IMR-90 (cell line): ENCODE measurements at regions not wholly inside any gene's neighbourhood (a gene's known extent, or its start where the extent isn't known, plus 50 kb on each side); places are given as distances from the start of the nearest gene placed in this dataset.
A peak's percentile ranks its signal among the peaks of the same experiment; 100 is the strongest.

Experiments
- ATAC-seq: fragments of 200-7000 bp; cut with Tn5 transposase; 2 replicates; pipeline ENCODE4 v1.9.1; 2020; ENCODE audit warnings: low read depth, mild to moderate bottlenecking, moderate library complexity
- BruUV-seq: library from RNA; stranded (reverse); fragments of 400-500 nt; replicated peaks from 2 replicates; lab custom pipeline; 2021; lab: Mats Ljungman, UMichigan
- CTCF ChIA-PET: fragments of 300-600 bp; formaldehyde crosslinking; extraction: SDS; loops from one replicate; lab custom pipeline; 2021; ENCODE audit warnings: antibody characterized with exemption; lab: Yijun Ruan, JAX
- POLR2A ChIA-PET: fragments of 300-600 bp; sonication (Branson Sonifier 250); formaldehyde crosslinking; loops from one replicate; lab custom pipeline; 2022; ENCODE audit warnings: antibody characterized with exemption; ENCODE audit not compliant: unreplicated experiment; lab: Charles Lee
- DNase-seq: peaks from one replicate; pipeline ENCODE4 v3.0.0; 2013
- H2AFZ ChIP-seq: replicated peaks from 2 replicates; pipeline ENCODE3; 2013; ENCODE audit warnings: low read length, mild to moderate bottlenecking; ENCODE audit not compliant: poor library complexity
- H2AK5ac ChIP-seq: 2 replicates; pipeline ENCODE4 v1.6.1; 2013; ENCODE audit warnings: low read depth, low read length, inconsistent platforms
- H2AK9ac ChIP-seq: replicated peaks from 2 replicates; pipeline ENCODE3; 2013; ENCODE audit warnings: mild to moderate bottlenecking, low read depth, low read length, moderate library complexity; ENCODE audit not compliant: poor library complexity
- H2BK120ac ChIP-seq: 2 replicates; pipeline ENCODE4 v1.6.1; 2013; ENCODE audit warnings: low read depth, low read length, inconsistent platforms
- H2BK15ac ChIP-seq: 3 replicates; pipeline ENCODE4 v1.6.1; 2013; ENCODE audit warnings: low read depth, low read length, inconsistent platforms
- H2BK20ac ChIP-seq: 2 replicates; pipeline ENCODE4 v1.6.1; 2013; ENCODE audit warnings: low read depth, mild to moderate bottlenecking, inconsistent platforms, low read length, moderate library complexity
- H2BK5ac ChIP-seq: 2 replicates; pipeline ENCODE4 v1.6.1; 2013; ENCODE audit warnings: mild to moderate bottlenecking, low read depth, low read length, inconsistent platforms; ENCODE audit not compliant: poor library complexity, severe bottlenecking
- H3K14ac ChIP-seq: replicated peaks from 2 replicates; pipeline ENCODE4 v1.6.1; 2013; ENCODE audit warnings: low read depth, low read length, inconsistent platforms
- H3K18ac ChIP-seq: 2 replicates; pipeline ENCODE4 v1.6.1; 2013; ENCODE audit warnings: low read depth, low read length, control low read depth
- H3K23ac ChIP-seq: 2 replicates; pipeline ENCODE4 v1.6.1; 2013; ENCODE audit warnings: low read depth, low read length, inconsistent platforms
- H3K27ac ChIP-seq: 2 replicates; pipeline ENCODE4 v1.5.1; 2013; ENCODE audit warnings: mild to moderate bottlenecking, control low read depth, low read length; ENCODE audit not compliant: insufficient read depth
- H3K27me3 ChIP-seq: 2 replicates; pipeline ENCODE4 v1.6.1; 2013; ENCODE audit warnings: low read length; ENCODE audit not compliant: control insufficient read depth, insufficient read depth
- H3K36me3 ChIP-seq: 2 replicates; pipeline ENCODE4 v1.6.1; 2013; ENCODE audit warnings: low read length, mixed read lengths; ENCODE audit not compliant: control insufficient read depth, insufficient read depth
- H3K4ac ChIP-seq: 2 replicates; pipeline ENCODE4 v1.6.1; 2013; ENCODE audit warnings: low read depth, low read length, inconsistent platforms
- H3K4me1 ChIP-seq: 2 replicates; pipeline ENCODE4 v1.6.1; 2013; ENCODE audit warnings: low read length, mixed read lengths; ENCODE audit not compliant: control insufficient read depth, insufficient read depth
- H3K4me2 ChIP-seq: 2 replicates; pipeline ENCODE4 v1.6.1; 2013; ENCODE audit warnings: low read depth, mild to moderate bottlenecking, control low read depth, low read length, moderate library complexity
- H3K4me3 ChIP-seq: 2 replicates; pipeline ENCODE4 v1.5.1; 2013; ENCODE audit warnings: low read depth, mild to moderate bottlenecking, control low read depth, low read length, moderate library complexity; ENCODE audit not compliant: insufficient read depth
- H3K56ac ChIP-seq: 2 replicates; pipeline ENCODE4 v1.6.1; 2013; ENCODE audit warnings: low read length, inconsistent platforms; ENCODE audit not compliant: insufficient read depth; ENCODE audit errors: extremely low read depth
- H3K79me1 ChIP-seq, 2 experiments: 2 replicates each; pipeline ENCODE4 v1.6.1; 2013; ENCODE audit warnings: low read length in 2 of 2, inconsistent platforms in 1 of 2, low read depth in 1 of 2
- H3K9ac ChIP-seq: 2 replicates; pipeline ENCODE4 v1.6.1; 2013; ENCODE audit warnings: low read depth, low read length, control low read depth
- H3K9me1 ChIP-seq: 2 replicates; pipeline ENCODE4 v1.6.1; 2013; ENCODE audit warnings: low read length, inconsistent platforms; ENCODE audit not compliant: insufficient read depth
- H3K9me3 ChIP-seq: 2 replicates; pipeline ENCODE4 v1.6.1; 2013; ENCODE audit warnings: low read length; ENCODE audit not compliant: control insufficient read depth, insufficient read depth
- H4K20me1 ChIP-seq: 2 replicates; pipeline ENCODE4 v1.6.1; 2013; ENCODE audit warnings: low read length, inconsistent platforms; ENCODE audit not compliant: insufficient read depth
- H4K5ac ChIP-seq: 2 replicates; pipeline ENCODE4 v1.6.1; 2013; ENCODE audit warnings: mild to moderate bottlenecking, low read depth, low read length, control low read depth
- H4K8ac ChIP-seq, 2 experiments: 2 replicates each; pipeline ENCODE4 v1.6.1; 2013; ENCODE audit warnings: low read depth in 2 of 2, low read length in 2 of 2, control low read depth in 1 of 2, inconsistent platforms in 1 of 2
- H4K91ac ChIP-seq: 2 replicates; pipeline ENCODE4 v1.6.1; 2013; ENCODE audit warnings: low read depth, low read length, inconsistent platforms; ENCODE audit not compliant: insufficient read depth
- CEBPB ChIP-seq: IDR thresholded peaks from 2 replicates; pipeline ENCODE4 v1.6.1; 2012; ENCODE audit warnings: low read depth, low read length, improper control_type of control experiment
- CTCF ChIP-seq: conservative IDR thresholded peaks from 2 replicates; pipeline ENCODE4 v1.5.1; 2012; ENCODE audit warnings: mild to moderate bottlenecking, low read depth, low read length, improper control_type of control experiment
- ELK1 ChIP-seq: fragments of 150-350 bp; IDR thresholded peaks from 2 replicates; pipeline ENCODE4 v1.6.1; 2016; ENCODE audit warnings: low read depth, mild to moderate bottlenecking, low read length, moderate library complexity, borderline replicate concordance
- FOS ChIP-seq: fragments of 150-350 bp; IDR thresholded peaks from 2 replicates; pipeline ENCODE4 v1.6.1; 2016; ENCODE audit warnings: low read depth, low read length
- RAD21 ChIP-seq: IDR thresholded peaks from 2 replicates; pipeline ENCODE4 v1.6.1; 2012; ENCODE audit warnings: low read length, improper control_type of control experiment
- RFX5 ChIP-seq: IDR thresholded peaks from 2 replicates; pipeline ENCODE4 v1.8.0; 2012; ENCODE audit warnings: low read depth, mild to moderate bottlenecking, low read length, moderate library complexity
- WGBS, 2 experiments: methylation state at CpG; one replicate each; pipeline versions ENCODE4 v1.1.5 to v1.1.7; 2013; ENCODE audit warnings: missing lambda C conversion rate in 2 of 2; ENCODE audit not compliant: insufficient read length in 1 of 2; ENCODE audit errors: extremely low coverage in 2 of 2; 5-methylcytosine and 5-hydroxymethylcytosine counted together
- dilution Hi-C: fragments of 300-500 bp; cut with HindIII; formaldehyde crosslinking; loops from one replicate; pipeline ENCODE4 v1.14.3; 2018; ENCODE audit warnings: low sequenced_read_pairs; ENCODE audit not compliant: unreplicated experiment
- in situ Hi-C: fragments of 300-500 bp; cut with MboI; formaldehyde crosslinking; loops from 3 replicates; pipeline ENCODE4 v1.14.3; 2019; ENCODE audit warnings: low sequenced_read_pairs, inconsistent platforms, mixed read lengths
- intact Hi-C: fragments of 100-400 bp; cut with micrococcal nuclease; formaldehyde crosslinking; loops from 2 replicates; pipeline ENCODE4 v1.10.0; 2022

GRCh38 chr11:100581318-100581717 lies 105.8 kb upstream of the ARHGAP42 start:
- DNase-seq (no peak), ATAC-seq (no peak)
- Histone ChIP-seq H3K56ac (no peak overlapping the region), H3K27me3 (no peaks in the 10 kb centered on the region), H3K27ac (no peak overlapping the region), H3K23ac (no peak overlapping the region; the same call in 1 of the 2 replicates), H3K36me3 (no peaks in the 10 kb centered on the region), H2BK20ac (peak overlapping the region; percentile 11; the same call in 1 of the 2 replicates), H4K8ac (peak overlapping the region in 1 of 2 experiments; percentile 14; a peak in 1 of 4 replicates), H3K18ac (no peak overlapping the region), H4K20me1 (no peaks in the 10 kb centered on the region), H3K79me1 (no peaks in the 10 kb centered on the region), H3K4ac (0 out of 2 replicates have a peak overlapping the region, but pooled peaks have one; percentile 14), H3K14ac (no peak overlapping the region), H3K9me1 (peaks cover 7% of the 10 kb centered on the region; the same call in 1 of the 2 replicates), H2BK120ac (peak overlapping the region; percentile 21), H3K9ac (no peak overlapping the region), H2AFZ (peak overlapping the region; percentile 72), H3K4me2 (no peak overlapping the region), H4K5ac (no peak overlapping the region), H2AK5ac (peak overlapping the region; percentile 1; the same call in 1 of the 2 replicates), H3K4me1 (peaks cover 6% of the 10 kb centered on the region), H4K91ac (no peak overlapping the region), H2BK5ac (no peak overlapping the region), H2BK15ac (peak overlapping the region; percentile 2; the same call in 1 of the 3 replicates), H2AK9ac (no peak overlapping the region), H3K4me3 (no peak overlapping the region), H3K9me3 (no peaks in the 10 kb centered on the region)
- dilution Hi-C loops (no loop called here), in situ Hi-C loops (no loop called here), intact Hi-C loops (no loop called here)
- WGBS, 2 experiments, result 86% methylated on average over 1 of the region's 4 CpGs; no CpG with 5 or more reads in 1 of the 2 experiments
- CTCF ChIA-PET, result interaction anchor here (1.1 kb wide), 1 partner anchor 16 kb away, joined by 4 read pairs; no protein-coding TSS in a partner anchor
- POLR2A ChIA-PET, result no interaction called here
- TF ChIP-seq RAD21 (no peak), CTCF (no peak), RFX5 (no peak), FOS (no peak), CEBPB (no peak), ELK1 (no peak)
- no TSS peak for BruUV-seq
